Ovary (tissue), 3 donors: ENCODE measurements at regions not wholly inside any gene's neighbourhood (a gene's known extent, or its start where the extent isn't known, plus 50 kb on each side); places are given as distances from the start of the nearest gene placed in this dataset.

Experiments
- POLR2A ChIP-seq: fragments of 450-650 bp; IDR thresholded peaks from one replicate; pipeline ENCODE4 v1.6.1; 2017; ENCODE audit warnings: antibody characterized with exemption, mild to moderate bottlenecking, moderate library complexity
- TF ChIP-seq, protein P1 (sequence below), 3 donors: fragments of 450-650 bp in 2 of 3; fragments of 200-600 bp in 1 of 3; IDR thresholded peaks; one replicate each; pipeline versions ENCODE4 v1.5.1 to v1.8.0; 2016 to 2022; ENCODE audit warnings: antibody characterized with exemption in 3 of 3, mild to moderate bottlenecking in 1 of 3
- donor health status: DM: no; HTN: no; CAD: no.

- TF ChIP-seq, protein P1, sequence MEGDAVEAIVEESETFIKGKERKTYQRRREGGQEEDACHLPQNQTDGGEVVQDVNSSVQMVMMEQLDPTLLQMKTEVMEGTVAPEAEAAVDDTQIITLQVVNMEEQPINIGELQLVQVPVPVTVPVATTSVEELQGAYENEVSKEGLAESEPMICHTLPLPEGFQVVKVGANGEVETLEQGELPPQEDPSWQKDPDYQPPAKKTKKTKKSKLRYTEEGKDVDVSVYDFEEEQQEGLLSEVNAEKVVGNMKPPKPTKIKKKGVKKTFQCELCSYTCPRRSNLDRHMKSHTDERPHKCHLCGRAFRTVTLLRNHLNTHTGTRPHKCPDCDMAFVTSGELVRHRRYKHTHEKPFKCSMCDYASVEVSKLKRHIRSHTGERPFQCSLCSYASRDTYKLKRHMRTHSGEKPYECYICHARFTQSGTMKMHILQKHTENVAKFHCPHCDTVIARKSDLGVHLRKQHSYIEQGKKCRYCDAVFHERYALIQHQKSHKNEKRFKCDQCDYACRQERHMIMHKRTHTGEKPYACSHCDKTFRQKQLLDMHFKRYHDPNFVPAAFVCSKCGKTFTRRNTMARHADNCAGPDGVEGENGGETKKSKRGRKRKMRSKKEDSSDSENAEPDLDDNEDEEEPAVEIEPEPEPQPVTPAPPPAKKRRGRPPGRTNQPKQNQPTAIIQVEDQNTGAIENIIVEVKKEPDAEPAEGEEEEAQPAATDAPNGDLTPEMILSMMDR (IDR thresholded peaks at IDR 0.05): no peak
- no peak for TF ChIP-seq POLR2A
Measured at GRCh38 chr20:1824834-1825233, 70.4 kb upstream of the SIRPA start.
